Caco-2 (cell line): ENCODE measurements at regions not wholly inside any gene's neighbourhood (a gene's known extent, or its start where the extent isn't known, plus 50 kb on each side); places are given as distances from the start of the nearest gene placed in this dataset.

Source experiments
- BruUV-seq: library from RNA; stranded (reverse); fragments of 400-500 nt; replicated peaks from 2 replicates; lab custom pipeline; 2021; lab: Mats Ljungman, UMichigan
- CTCF ChIA-PET: fragments of 300-600 bp; sonication (Branson Sonifier 250); formaldehyde crosslinking; loops from one replicate; lab custom pipeline; 2022; ENCODE audit warnings: antibody characterized with exemption; lab: Charles Lee
- POLR2A ChIA-PET: fragments of 300-600 bp; sonication (Branson Sonifier 250); formaldehyde crosslinking; loops from one replicate; lab custom pipeline; 2022; ENCODE audit warnings: antibody characterized with exemption; lab: Charles Lee
- DNase-seq, 2 experiments: peaks; one replicate each; pipeline versions ENCODE4 v3.0.0 to v3.0.0-alpha.2; 2020 to 2022
- H3K27me3 ChIP-seq: replicated peaks from 2 replicates; pipeline ENCODE4 v1.6.0; 2011; ENCODE audit warnings: low read length; ENCODE audit not compliant: control insufficient read depth, insufficient read depth
- H3K36me3 ChIP-seq: 2 replicates; pipeline ENCODE4 v1.5.1; 2011; ENCODE audit warnings: low read length; ENCODE audit not compliant: control insufficient read depth, insufficient read depth
- H3K4me1 ChIP-seq: fragments of 250-450 bp; sonication (Bioruptor Pico); 2 replicates; pipeline ENCODE4 v1.5.1; 2020; ENCODE audit warnings: mild to moderate bottlenecking
- H3K4me3 ChIP-seq: 2 replicates; pipeline ENCODE4 v1.5.1; 2011; ENCODE audit warnings: low read depth, mild to moderate bottlenecking, control low read depth, low read length
- H3K9me3 ChIP-seq: fragments of 250-450 bp; sonication (Bioruptor Pico); 2 replicates; pipeline ENCODE4 v1.5.1; 2020; ENCODE audit warnings: mild to moderate bottlenecking, moderate library complexity
- H3K27ac Mint-ChIP-seq: one replicate; pipeline ENCODE4 v1.8.0; 2022; ENCODE audit warnings: mixed read lengths; ENCODE audit not compliant: unreplicated experiment
- H3K27me3 Mint-ChIP-seq: one replicate; pipeline ENCODE4 v1.8.0; 2022; ENCODE audit warnings: mixed read lengths; ENCODE audit not compliant: insufficient read depth, unreplicated experiment
- H3K36me3 Mint-ChIP-seq: one replicate; pipeline ENCODE4 v1.8.0; 2022; ENCODE audit warnings: mild to moderate bottlenecking, mixed read lengths; ENCODE audit not compliant: insufficient read depth, unreplicated experiment
- H3K4me1 Mint-ChIP-seq: one replicate; pipeline ENCODE4 v1.8.0; 2022; ENCODE audit warnings: low read depth, mixed read lengths; ENCODE audit not compliant: unreplicated experiment
- H3K4me3 Mint-ChIP-seq: one replicate; pipeline ENCODE4 v1.8.0; 2022; ENCODE audit warnings: mild to moderate bottlenecking, moderate library complexity, mixed read lengths; ENCODE audit not compliant: unreplicated experiment
- H3K9me3 Mint-ChIP-seq: one replicate; pipeline ENCODE4 v1.8.0; 2022; ENCODE audit warnings: mixed read lengths; ENCODE audit not compliant: unreplicated experiment
- CTCF ChIP-seq, 2 experiments: fragments of 200-600 bp in 1 of 2; IDR thresholded peaks; 1 replicate in 1 of 2; 2 replicates in 1 of 2; pipeline versions ENCODE4 v1.5.1 to v1.8.0; 2011 to 2022; ENCODE audit warnings: antibody characterized with exemption in 1 of 2, control low read depth in 1 of 2, inconsistent platforms in 1 of 2, low read depth in 1 of 2, low read length in 1 of 2, mild to moderate bottlenecking in 1 of 2, moderate library complexity in 1 of 2; ENCODE audit not compliant: insufficient read depth in 1 of 2, severe bottlenecking in 1 of 2, unreplicated experiment in 1 of 2
- intact Hi-C: fragments of 100-400 bp; cut with micrococcal nuclease; formaldehyde crosslinking; loops from one replicate; pipeline ENCODE4 v1.10.0; 2022; ENCODE audit not compliant: unreplicated experiment

GRCh38 chr2:215748446-215748845, 264.9 kb downstream of the MREG start:
- H3K27me3 ChIP-seq = no peaks in the 10 kb centered on the region
- no peaks in the 10 kb centered on the region for H3K36me3 ChIP-seq
- BruUV-seq = no TSS peak
- intact Hi-C loops = no loop called here
- no peak overlapping the region for H3K4me3 ChIP-seq
- H3K4me1 ChIP-seq = peaks cover 23% of the 10 kb centered on the region
- POLR2A ChIA-PET = no interaction called here
- Mint-ChIP-seq H3K27me3 (no peaks in the 10 kb centered on the region), H3K4me3 (no peak overlapping the region), H3K27ac (peak overlapping the region; percentile 70), H3K4me1 (peaks cover 17% of the 10 kb centered on the region), H3K36me3 (no peaks in the 10 kb centered on the region), H3K9me3 (peaks cover 8% of the 10 kb centered on the region)
- no peaks in the 10 kb centered on the region for H3K9me3 ChIP-seq
- no peak for TF ChIP-seq CTCF (IDR thresholded peaks at IDR 0.05; ENCODE audit: insufficient read depth in 1 of 2, low read depth in 1 of 2, low read length in 1 of 2, severe bottlenecking in 1 of 2, unreplicated experiment in 1 of 2)
- no peak for DNase-seq
- CTCF ChIA-PET = no interaction called here

- no peaks in the 10 kb centered on the region for H3K36me3 ChIP-seq
- Mint-ChIP-seq H3K27me3 (no peaks in the 10 kb centered on the region), H3K4me3 (no peak overlapping the region), H3K4me1 (peaks cover 17% of the 10 kb centered on the region), H3K27ac (no peak overlapping the region), H3K36me3 (no peaks in the 10 kb centered on the region), H3K9me3 (peaks cover 19% of the 10 kb centered on the region)
- no peaks in the 10 kb centered on the region for H3K27me3 ChIP-seq
- ChIA-PET POLR2A (no interaction called here), CTCF (no interaction called here)
- DNase-seq = no peak
- intact Hi-C loops = no loop called here
- H3K4me1 ChIP-seq = peaks cover 23% of the 10 kb centered on the region
- no peaks in the 10 kb centered on the region for H3K9me3 ChIP-seq
- no TSS peak for BruUV-seq
- no peak for TF ChIP-seq CTCF (IDR thresholded peaks at IDR 0.05; ENCODE audit: insufficient read depth in 1 of 2, low read depth in 1 of 2, low read length in 1 of 2, severe bottlenecking in 1 of 2, unreplicated experiment in 1 of 2)
- no peak overlapping the region for H3K4me3 ChIP-seq
These were observed 266.3 kb downstream of the MREG start for GRCh38 chr2:215746887-215747615.

- intact Hi-C loops = no loop called here
- Mint-ChIP-seq H3K36me3 (no peaks in the 10 kb centered on the region), H3K27me3 (no peaks in the 10 kb centered on the region), H3K4me3 (no peak overlapping the region), H3K27ac (no peak overlapping the region), H3K9me3 (peaks cover 19% of the 10 kb centered on the region), H3K4me1 (peaks cover 17% of the 10 kb centered on the region)
- Histone ChIP-seq H3K36me3 (no peaks in the 10 kb centered on the region), H3K27me3 (no peaks in the 10 kb centered on the region), H3K4me3 (no peak overlapping the region), H3K9me3 (no peaks in the 10 kb centered on the region), H3K4me1 (peaks cover 23% of the 10 kb centered on the region)
- ChIA-PET POLR2A (no interaction called here), CTCF (no interaction called here)
- DNase-seq = no peak
- no peak for TF ChIP-seq CTCF (IDR thresholded peaks at IDR 0.05; ENCODE audit: insufficient read depth in 1 of 2, low read depth in 1 of 2, low read length in 1 of 2, severe bottlenecking in 1 of 2, unreplicated experiment in 1 of 2)
- no TSS peak for BruUV-seq
These were observed 267.0 kb downstream of the MREG start for GRCh38 chr2:215746226-215746886.
